ENCODE measurements at regions not wholly inside any gene's neighbourhood (a gene's known extent, or its start where the extent isn't known, plus 50 kb on each side); places are given as distances from the start of the nearest gene placed in this dataset.

- TF ChIP-seq CTCF (IDR thresholded peaks at IDR 0.05; ENCODE audit: low read length) (no peak; the same call in 1 of the 2 replicates), EZH2 (IDR thresholded peaks at IDR 0.05; ENCODE audit: borderline replicate concordance, low read length) (no peak)
Observed at GRCh38 chr4:171629737-171630136, 183.5 kb upstream of the GALNTL6 start.

Measured in OCI-LY1 (cell line).